GM23248 (cell line): ENCODE measurements at regions not wholly inside any gene's neighbourhood (a gene's known extent, or its start where the extent isn't known, plus 50 kb on each side); places are given as distances from the start of the nearest gene placed in this dataset.

Experiments
- EZH2 ChIP-seq: fragments of 200-600 bp; sonication (generic); IDR thresholded peaks from 2 replicates; pipeline ENCODE4 v1.6.1; 2018; ENCODE audit warnings: antibody characterized with exemption, mild to moderate bottlenecking; ENCODE audit not compliant: insufficient read depth, poor library complexity, severe bottlenecking
- EZH2phosphoT487 ChIP-seq: fragments of 200-600 bp; sonication (generic); IDR thresholded peaks from 2 replicates; pipeline ENCODE4 v1.6.1; 2018; ENCODE audit warnings: antibody characterized with exemption, moderate library complexity, mild to moderate bottlenecking, low read depth; ENCODE audit not compliant: insufficient read depth

DNA sequence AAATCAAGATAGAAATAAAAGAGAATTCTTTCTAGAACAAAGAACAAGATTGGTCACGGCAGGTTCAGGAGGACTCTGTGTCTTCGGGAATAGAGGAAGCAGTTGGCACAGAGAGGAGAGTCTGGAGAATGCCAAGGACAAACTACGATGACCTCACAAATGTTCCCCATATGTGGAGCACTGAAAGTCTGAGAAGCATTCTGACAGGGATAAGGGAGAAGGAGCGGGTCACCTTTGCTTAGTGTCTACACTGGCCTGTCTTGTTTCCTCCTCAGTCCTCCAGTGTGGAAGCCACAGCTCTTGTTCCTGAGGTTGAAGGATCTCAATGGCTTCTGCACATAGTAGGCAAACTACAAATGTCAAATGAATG lies 338.8 kb downstream of the MYCN start:
- TF ChIP-seq EZH2, result no peak
- TF ChIP-seq EZH2phosphoT487, result no peak
